ENCODE measurements at regions not wholly inside any gene's neighbourhood (a gene's known extent, or its start where the extent isn't known, plus 50 kb on each side); places are given as distances from the start of the nearest gene placed in this dataset.
A peak's percentile ranks its signal among the peaks of the same experiment; 100 is the strongest.

GRCh38 chr2:226625946-226626345 lies 173.7 kb downstream of the IRS1 start:
- Histone ChIP-seq H3K9me3 (no peaks in the 10 kb centered on the region), H3K36me3 (no peaks in the 10 kb centered on the region), H3K4me1 (no peaks in the 10 kb centered on the region), H3K4me3 (no peak overlapping the region), H3K27me3 (no peaks in the 10 kb centered on the region), H3K27ac (no peak overlapping the region)
- DNase-seq (no peak), ATAC-seq (no peak)
- intact Hi-C loops (cut with DNase I), result no loop called here
- TF ChIP-seq POLR2A (IDR thresholded peaks at IDR 0.05), result no peak
- TF ChIP-seq, protein P1, sequence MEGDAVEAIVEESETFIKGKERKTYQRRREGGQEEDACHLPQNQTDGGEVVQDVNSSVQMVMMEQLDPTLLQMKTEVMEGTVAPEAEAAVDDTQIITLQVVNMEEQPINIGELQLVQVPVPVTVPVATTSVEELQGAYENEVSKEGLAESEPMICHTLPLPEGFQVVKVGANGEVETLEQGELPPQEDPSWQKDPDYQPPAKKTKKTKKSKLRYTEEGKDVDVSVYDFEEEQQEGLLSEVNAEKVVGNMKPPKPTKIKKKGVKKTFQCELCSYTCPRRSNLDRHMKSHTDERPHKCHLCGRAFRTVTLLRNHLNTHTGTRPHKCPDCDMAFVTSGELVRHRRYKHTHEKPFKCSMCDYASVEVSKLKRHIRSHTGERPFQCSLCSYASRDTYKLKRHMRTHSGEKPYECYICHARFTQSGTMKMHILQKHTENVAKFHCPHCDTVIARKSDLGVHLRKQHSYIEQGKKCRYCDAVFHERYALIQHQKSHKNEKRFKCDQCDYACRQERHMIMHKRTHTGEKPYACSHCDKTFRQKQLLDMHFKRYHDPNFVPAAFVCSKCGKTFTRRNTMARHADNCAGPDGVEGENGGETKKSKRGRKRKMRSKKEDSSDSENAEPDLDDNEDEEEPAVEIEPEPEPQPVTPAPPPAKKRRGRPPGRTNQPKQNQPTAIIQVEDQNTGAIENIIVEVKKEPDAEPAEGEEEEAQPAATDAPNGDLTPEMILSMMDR (IDR thresholded peaks at IDR 0.05), result no peak
- 81 to 90% (median 85%) methylated on average over 2 of the region's 2 CpGs for WGBS, 4 donors

DNA sequence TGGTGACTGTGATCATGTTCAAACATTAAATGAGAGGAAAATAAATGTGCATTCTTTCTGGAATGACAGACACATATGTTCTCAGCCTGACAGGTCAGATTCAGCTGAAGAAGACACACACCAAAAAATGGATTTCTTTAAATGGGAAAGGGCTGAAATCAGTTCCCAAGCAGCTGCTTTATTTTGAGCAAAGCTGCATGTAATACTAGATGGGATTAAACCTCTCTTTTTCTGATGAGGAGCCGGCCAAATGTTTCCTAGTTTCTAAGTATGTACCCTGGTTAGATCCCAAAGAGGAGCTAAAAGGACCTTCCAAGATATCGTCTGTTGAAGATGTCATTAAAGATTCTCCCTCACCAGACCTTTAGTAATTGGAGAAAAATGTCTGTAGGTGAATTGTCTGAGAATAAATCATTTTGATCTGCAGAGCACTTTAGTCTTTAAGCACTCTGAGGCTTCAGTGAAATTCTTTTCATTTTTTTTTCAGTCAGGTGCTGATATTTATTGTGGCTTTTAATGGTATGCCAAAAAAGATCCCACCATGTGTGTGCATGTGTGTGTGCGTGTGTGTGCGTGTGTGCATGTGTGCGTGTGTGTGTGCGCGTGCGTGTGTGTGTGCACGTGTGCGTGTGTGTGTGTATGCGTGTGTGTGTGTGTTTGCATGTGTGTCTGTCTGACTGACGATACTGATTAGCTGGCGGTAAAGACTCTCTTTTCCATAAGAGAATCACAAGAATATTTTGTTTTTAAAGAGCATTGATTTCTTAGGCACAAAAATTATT lies 175.8 kb downstream of the IRS1 start:
- Histone ChIP-seq H3K36me3 (no peaks in the 10 kb centered on the region), H3K27me3 (no peaks in the 10 kb centered on the region), H3K27ac (peak overlapping the region in 1 of 12 donors; percentile 43), H3K4me1 (no peaks in the 10 kb centered on the region), H3K4me3 (no peak overlapping the region), H3K9me3 (no peaks in the 10 kb centered on the region)
- intact Hi-C loops (cut with DNase I), result no loop called here
- DNase-seq (no peak), ATAC-seq (no peak)
- no peak for TF ChIP-seq POLR2A (IDR thresholded peaks at IDR 0.05)
- TF ChIP-seq, protein P1 (IDR thresholded peaks at IDR 0.05), result no peak
- 74 to 93% (median 81%) methylated on average over 13 of the region's 13 CpGs for WGBS, 4 donors

GRCh38 chr2:226622484-226622883 lies 177.1 kb downstream of the IRS1 start:
- Histone ChIP-seq H3K27ac (no peak overlapping the region), H3K27me3 (no peaks in the 10 kb centered on the region), H3K4me3 (no peak overlapping the region), H3K9me3 (no peaks in the 10 kb centered on the region), H3K36me3 (no peaks in the 10 kb centered on the region), H3K4me1 (no peaks in the 10 kb centered on the region)
- no peak for ATAC-seq
- intact Hi-C loops (cut with DNase I), result no loop called here
- WGBS, 4 donors, result 81 to 91% (median 87%) methylated on average over 2 of the region's 2 CpGs
- no peak for DNase-seq
- no peak for TF ChIP-seq POLR2A (IDR thresholded peaks at IDR 0.05)
- TF ChIP-seq, protein P1 (IDR thresholded peaks at IDR 0.05), result peak in 1 of 12 donors; percentile 16

DNA sequence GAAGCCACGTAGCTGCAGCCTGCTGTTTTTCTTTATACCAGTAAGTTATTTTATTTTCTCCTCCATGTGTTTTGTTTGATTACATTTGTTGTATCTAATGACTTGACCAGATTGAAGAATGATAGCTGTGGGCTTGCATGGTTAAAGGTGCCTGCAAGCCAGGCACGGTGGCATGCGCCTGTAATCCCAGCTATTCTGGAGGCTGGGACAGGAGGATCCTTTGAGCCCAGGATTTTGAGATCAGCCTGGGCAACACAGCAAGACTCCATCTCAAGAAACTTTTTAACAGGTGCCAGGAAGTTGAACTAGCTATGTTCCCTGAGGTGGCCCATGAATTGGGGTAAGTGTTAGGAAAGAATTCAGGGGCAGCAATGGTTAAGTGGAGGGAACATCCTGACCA lies 179.4 kb downstream of the IRS1 start:
- no peaks in the 10 kb centered on the region for H3K36me3 ChIP-seq
- no peaks in the 10 kb centered on the region for H3K4me1 ChIP-seq
- WGBS, 4 donors, result 95 to 100% (median 96%) methylated on average over 3 of the region's 3 CpGs
- H3K4me3 ChIP-seq, result no peak overlapping the region
- H3K27me3 ChIP-seq, result no peaks in the 10 kb centered on the region
- TF ChIP-seq POLR2A (IDR thresholded peaks at IDR 0.05), result no peak
- TF ChIP-seq, protein P1 (IDR thresholded peaks at IDR 0.05), result no peak
- no peak for ATAC-seq
- no peak overlapping the region for H3K27ac ChIP-seq
- H3K9me3 ChIP-seq, result no peaks in the 10 kb centered on the region
- intact Hi-C loops (cut with DNase I), result no loop called here
- DNase-seq, result no peak

All from heart left ventricle (tissue), 16 donors.